ENCODE measurements at regions not wholly inside any gene's neighbourhood (a gene's known extent, or its start where the extent isn't known, plus 50 kb on each side); places are given as distances from the start of the nearest gene placed in this dataset.
"Not testable (repeated sequence)": the region's sequence is repeated elsewhere in the genome, so short reads cannot be mapped to it uniquely, and the experiment has no call there.

GRCh38 chr9:25129537-25129936, 548.7 kb downstream of the TUSC1 start:
- no peak for TF ChIP-seq CTCF (IDR thresholded peaks at IDR 0.05)
- H3K4me2 ChIP-seq (ENCODE audit: low read length): no peak overlapping the region
- H2AFZ ChIP-seq: no peak overlapping the region
- H3K36me3 ChIP-seq (ENCODE audit: control insufficient read depth, insufficient read depth, low read length): no peaks in the 10 kb centered on the region
- no peak overlapping the region for H3K9ac ChIP-seq
- no peaks in the 10 kb centered on the region for H3K4me1 ChIP-seq
- H3K4me3 ChIP-seq (ENCODE audit: low read depth, low read length): no peak overlapping the region
- no peak overlapping the region for H3K27ac ChIP-seq
- H3K27me3 ChIP-seq (ENCODE audit: control insufficient read depth, insufficient read depth, low read length): no peaks in the 10 kb centered on the region
- H3K79me2 ChIP-seq: no peaks in the 10 kb centered on the region
- no peaks in the 10 kb centered on the region for H3K9me3 ChIP-seq (ENCODE audit: control insufficient read depth, low read length)

- Histone ChIP-seq H2AFZ (no peak overlapping the region), H3K79me2 (no peaks in the 10 kb centered on the region), H3K9ac (no peak overlapping the region), H3K27me3 (ENCODE audit: control insufficient read depth, insufficient read depth, low read length) (no peaks in the 10 kb centered on the region), H3K4me2 (ENCODE audit: low read length) (no peak overlapping the region), H3K4me1 (no peaks in the 10 kb centered on the region), H3K27ac (no peak overlapping the region), H3K36me3 (ENCODE audit: control insufficient read depth, insufficient read depth, low read length) (no peaks in the 10 kb centered on the region), H3K4me3 (ENCODE audit: low read depth, low read length) (no peak overlapping the region), H3K9me3 (ENCODE audit: control insufficient read depth, low read length) (no peaks in the 10 kb centered on the region)
- TF ChIP-seq CTCF (IDR thresholded peaks at IDR 0.05): no peak
Observed at GRCh38 chr9:25121811-25122210, 556.4 kb downstream of the TUSC1 start.

GRCh38 chr9:25119041-25119440, 559.2 kb downstream of the TUSC1 start:
- Histone ChIP-seq H3K27me3 (ENCODE audit: control insufficient read depth, insufficient read depth, low read length) (no peaks in the 10 kb centered on the region), H3K4me1 (no peaks in the 10 kb centered on the region), H3K27ac (no peak overlapping the region), H3K9ac (no peak overlapping the region), H3K4me2 (ENCODE audit: low read length) (no peak overlapping the region), H3K79me2 (no peaks in the 10 kb centered on the region), H2AFZ (no peak overlapping the region), H3K9me3 (ENCODE audit: control insufficient read depth, low read length) (no peaks in the 10 kb centered on the region), H3K36me3 (ENCODE audit: control insufficient read depth, insufficient read depth, low read length) (no peaks in the 10 kb centered on the region), H3K4me3 (ENCODE audit: low read depth, low read length) (no peak overlapping the region)
- TF ChIP-seq CTCF (IDR thresholded peaks at IDR 0.05): no peak

GRCh38 chr9:25117791-25118190, 560.5 kb downstream of the TUSC1 start:
- Histone ChIP-seq H3K9me3 (ENCODE audit: control insufficient read depth, low read length) (no peaks in the 10 kb centered on the region), H3K4me3 (ENCODE audit: low read depth, low read length) (no peak overlapping the region), H2AFZ (no peak overlapping the region), H3K4me1 (no peaks in the 10 kb centered on the region), H3K27ac (no peak overlapping the region), H3K4me2 (ENCODE audit: low read length) (no peak overlapping the region), H3K36me3 (ENCODE audit: control insufficient read depth, insufficient read depth, low read length) (no peaks in the 10 kb centered on the region), H3K79me2 (no peaks in the 10 kb centered on the region), H3K9ac (no peak overlapping the region), H3K27me3 (ENCODE audit: control insufficient read depth, insufficient read depth, low read length) (no peaks in the 10 kb centered on the region)
- no peak for TF ChIP-seq CTCF (IDR thresholded peaks at IDR 0.05)

- not testable (repeated sequence) for H3K4me2 ChIP-seq (ENCODE audit: low read length); H3K4me3 ChIP-seq (ENCODE audit: low read depth, low read length); H2AFZ ChIP-seq; H3K79me2 ChIP-seq; H3K36me3 ChIP-seq (ENCODE audit: control insufficient read depth, insufficient read depth, low read length); H3K4me1 ChIP-seq; H3K27ac ChIP-seq; H3K9me3 ChIP-seq (ENCODE audit: control insufficient read depth, low read length); H3K27me3 ChIP-seq (ENCODE audit: control insufficient read depth, insufficient read depth, low read length); H3K9ac ChIP-seq
Observed at GRCh38 chr9:25102204-25102603, 556.5 kb upstream of the IZUMO3 start.
